ENCODE measurements at regions not wholly inside any gene's neighbourhood (a gene's known extent, or its start where the extent isn't known, plus 50 kb on each side); places are given as distances from the start of the nearest gene placed in this dataset.

DNA sequence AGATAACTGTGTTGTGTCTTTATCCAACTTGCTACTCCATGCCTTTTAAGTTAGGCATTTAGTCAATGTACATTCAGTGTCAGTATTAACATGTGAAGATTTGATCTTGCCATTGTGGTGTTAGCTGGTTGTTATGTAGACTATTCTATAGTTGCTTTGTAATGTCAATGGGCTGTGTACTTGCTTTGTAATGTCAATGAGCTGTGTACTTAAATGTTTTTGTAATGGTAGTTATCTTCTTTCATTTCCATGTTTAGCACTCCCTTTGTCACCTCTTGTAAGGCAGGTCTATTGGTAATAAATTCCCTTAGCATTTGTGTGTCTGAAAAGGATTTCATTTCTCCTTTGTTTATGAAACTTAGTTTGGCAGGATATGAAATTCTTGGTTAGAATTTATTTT is 53.4 kb downstream of the MC4R start:
- TF ChIP-seq CTCF (IDR thresholded peaks at IDR 0.05), result no peak
- no peak for TF ChIP-seq POLR2A (IDR thresholded peaks at IDR 0.05; ENCODE audit: low read depth)
- no peak for TF ChIP-seq EP300 (IDR thresholded peaks at IDR 0.05)
- TF ChIP-seq POLR2AphosphoS5 (IDR thresholded peaks at IDR 0.05), result no peak
- no peak for DNase-seq (ENCODE audit: extremely low spot score)
- H3K27me3 ChIP-seq, result no peaks in the 10 kb centered on the region
- no peak overlapping the region for H3K27ac ChIP-seq (replicated peaks in 1 of 4)
- no peaks in the 10 kb centered on the region for H3K4me1 ChIP-seq
- H3K9me3 ChIP-seq, result peaks cover 0 to 3% (median 0%) of the 10 kb centered on the region in 4 donors
- H3K36me3 ChIP-seq, result no peaks in the 10 kb centered on the region
- H3K4me3 ChIP-seq, result no peak overlapping the region
- intact Hi-C loops (cut with DNase I), result no loop called here

- Histone ChIP-seq H3K27me3 (no peaks in the 10 kb centered on the region), H3K9me3 (no peaks in the 10 kb centered on the region), H3K4me3 (no peak overlapping the region), H3K27ac (replicated peaks in 1 of 4) (no peak overlapping the region), H3K4me1 (no peaks in the 10 kb centered on the region), H3K36me3 (no peaks in the 10 kb centered on the region)
- no peak for TF ChIP-seq CTCF (IDR thresholded peaks at IDR 0.05)
- no peak for TF ChIP-seq POLR2AphosphoS5 (IDR thresholded peaks at IDR 0.05)
- TF ChIP-seq POLR2A (IDR thresholded peaks at IDR 0.05; ENCODE audit: low read depth), result no peak
- no peak for TF ChIP-seq EP300 (IDR thresholded peaks at IDR 0.05)
- 67% methylated on average over 1 of the region's 1 CpG for WGBS
- intact Hi-C loops (cut with DNase I), result no loop called here
- DNase-seq (ENCODE audit: extremely low spot score), result no peak
Measured at GRCh38 chr18:60311676-60312360, 60.8 kb downstream of the MC4R start.

DNA sequence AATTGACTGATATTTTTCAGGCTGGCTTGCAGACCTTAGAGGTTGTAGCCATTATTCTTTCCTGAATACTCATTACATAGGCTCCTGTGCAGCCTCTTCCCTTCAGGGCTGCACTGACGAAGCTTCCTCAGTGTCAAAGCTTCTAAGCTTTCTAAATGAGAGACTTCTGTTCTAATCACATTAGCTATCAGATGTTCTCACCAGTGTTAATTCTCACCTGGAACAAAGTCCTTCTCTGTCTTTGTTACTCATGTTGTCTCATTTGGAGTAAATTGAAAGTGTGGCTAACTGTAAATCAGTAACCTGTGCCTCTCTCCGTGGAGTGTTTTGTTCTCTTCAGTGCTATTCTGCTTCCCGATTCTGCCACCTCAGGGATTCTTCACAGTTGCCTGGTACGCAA is 76.9 kb downstream of the MC4R start:
- no peak overlapping the region for H3K27ac ChIP-seq (replicated peaks in 1 of 4)
- no peaks in the 10 kb centered on the region for H3K4me1 ChIP-seq
- intact Hi-C loops (cut with DNase I), result no loop called here
- no peaks in the 10 kb centered on the region for H3K36me3 ChIP-seq
- H3K4me3 ChIP-seq, result no peak overlapping the region
- TF ChIP-seq CTCF (IDR thresholded peaks at IDR 0.05) (no peak), POLR2A (IDR thresholded peaks at IDR 0.05; ENCODE audit: low read depth) (no peak)
- H3K9me3 ChIP-seq, result no peaks in the 10 kb centered on the region
- WGBS, result 77% methylated on average over 4 of the region's 4 CpGs
- no peak for DNase-seq (ENCODE audit: extremely low spot score)
- H3K27me3 ChIP-seq, result no peaks in the 10 kb centered on the region

DNA sequence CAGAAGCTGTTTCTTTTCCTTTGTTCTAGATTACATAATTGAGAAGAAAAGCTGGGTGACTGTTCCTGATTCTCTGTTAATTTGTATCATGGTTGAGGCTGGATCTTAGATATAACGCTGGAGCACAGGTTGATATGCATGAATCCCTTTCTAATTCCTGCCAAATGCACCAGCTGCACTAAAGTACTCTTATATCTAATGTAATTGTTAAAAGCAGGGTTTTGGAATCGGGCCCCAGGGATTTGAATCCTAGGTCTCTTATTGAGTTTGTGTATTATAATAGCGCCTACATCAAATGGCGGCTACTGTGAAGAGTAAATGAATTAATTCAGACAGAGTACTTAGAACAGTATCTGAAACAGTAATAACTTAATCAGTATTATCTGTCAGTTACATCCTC is 80.4 kb downstream of the MC4R start:
- 89% methylated on average over 4 of the region's 4 CpGs for WGBS
- intact Hi-C loops (cut with DNase I), result no loop called here
- DNase-seq (ENCODE audit: extremely low spot score), result no peak

More for the DNA sequence above, 80.4 kb downstream of the MC4R start:
- Histone ChIP-seq H3K4me3 (no peak overlapping the region), H3K27me3 (no peaks in the 10 kb centered on the region), H3K9me3 (no peaks in the 10 kb centered on the region), H3K4me1 (no peaks in the 10 kb centered on the region), H3K27ac (replicated peaks in 1 of 4) (no peak overlapping the region), H3K36me3 (no peaks in the 10 kb centered on the region)
- TF ChIP-seq POLR2A (IDR thresholded peaks at IDR 0.05; ENCODE audit: low read depth), result no peak
- TF ChIP-seq EP300 (IDR thresholded peaks at IDR 0.05), result no peak
- TF ChIP-seq CTCF (IDR thresholded peaks at IDR 0.05), result no peak
- no peak for TF ChIP-seq POLR2AphosphoS5 (IDR thresholded peaks at IDR 0.05)
